ENCODE measurements at regions not wholly inside any gene's neighbourhood (a gene's known extent, or its start where the extent isn't known, plus 50 kb on each side); places are given as distances from the start of the nearest gene placed in this dataset.

DNA sequence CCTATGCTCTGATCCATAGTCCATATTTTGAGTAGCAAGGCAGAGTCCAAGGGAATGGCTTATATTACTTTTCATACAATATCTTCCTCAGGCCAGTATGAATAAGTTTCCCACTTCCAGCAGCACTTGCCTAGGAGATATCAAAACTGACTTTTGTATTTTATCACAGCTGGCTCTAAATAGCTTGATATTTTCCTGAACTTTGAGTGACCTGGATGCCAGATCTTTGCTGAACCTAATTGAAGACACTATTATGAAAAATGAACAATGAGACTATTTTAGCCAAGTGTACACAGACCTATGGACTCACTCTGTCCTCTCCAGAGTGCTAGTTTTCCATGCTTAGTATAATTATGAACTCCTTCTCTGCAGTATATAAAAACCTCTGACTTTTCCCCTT is 475.6 kb upstream of the PTGER4 start:
- TF ChIP-seq, protein P1, sequence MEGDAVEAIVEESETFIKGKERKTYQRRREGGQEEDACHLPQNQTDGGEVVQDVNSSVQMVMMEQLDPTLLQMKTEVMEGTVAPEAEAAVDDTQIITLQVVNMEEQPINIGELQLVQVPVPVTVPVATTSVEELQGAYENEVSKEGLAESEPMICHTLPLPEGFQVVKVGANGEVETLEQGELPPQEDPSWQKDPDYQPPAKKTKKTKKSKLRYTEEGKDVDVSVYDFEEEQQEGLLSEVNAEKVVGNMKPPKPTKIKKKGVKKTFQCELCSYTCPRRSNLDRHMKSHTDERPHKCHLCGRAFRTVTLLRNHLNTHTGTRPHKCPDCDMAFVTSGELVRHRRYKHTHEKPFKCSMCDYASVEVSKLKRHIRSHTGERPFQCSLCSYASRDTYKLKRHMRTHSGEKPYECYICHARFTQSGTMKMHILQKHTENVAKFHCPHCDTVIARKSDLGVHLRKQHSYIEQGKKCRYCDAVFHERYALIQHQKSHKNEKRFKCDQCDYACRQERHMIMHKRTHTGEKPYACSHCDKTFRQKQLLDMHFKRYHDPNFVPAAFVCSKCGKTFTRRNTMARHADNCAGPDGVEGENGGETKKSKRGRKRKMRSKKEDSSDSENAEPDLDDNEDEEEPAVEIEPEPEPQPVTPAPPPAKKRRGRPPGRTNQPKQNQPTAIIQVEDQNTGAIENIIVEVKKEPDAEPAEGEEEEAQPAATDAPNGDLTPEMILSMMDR (conservative IDR thresholded peaks at IDR 0.05; ENCODE audit: low read depth, low read length) = no peak
- TF ChIP-seq EZH2 (IDR thresholded peaks at IDR 0.05; ENCODE audit: low read length, unreplicated experiment) (no peak), EZH2phosphoT487 (IDR thresholded peaks at IDR 0.05; ENCODE audit: borderline replicate concordance, low read length) (no peak)
